Calu3 (cell line): ENCODE measurements at regions not wholly inside any gene's neighbourhood (a gene's known extent, or its start where the extent isn't known, plus 50 kb on each side); places are given as distances from the start of the nearest gene placed in this dataset.
"Not testable (repeated sequence)": the region's sequence is repeated elsewhere in the genome, so short reads cannot be mapped to it uniquely, and the experiment has no call there.

Experiments used
- BruUV-seq: library from RNA; stranded (reverse); fragments of 400-500 nt; replicated peaks from 2 replicates; lab custom pipeline; 2021; lab: Mats Ljungman, UMichigan
- CTCF ChIA-PET: fragments of 300-600 bp; sonication (Branson Sonifier 250); formaldehyde crosslinking; loops from one replicate; lab custom pipeline; 2022; ENCODE audit warnings: antibody characterized with exemption; lab: Charles Lee
- DNase-seq: peaks from one replicate; pipeline ENCODE4 v3.0.0; 2022
- H3K27ac Mint-ChIP-seq: one replicate; pipeline ENCODE4 v1.8.0; 2022; ENCODE audit warnings: mixed read lengths; ENCODE audit not compliant: unreplicated experiment
- H3K27me3 Mint-ChIP-seq: one replicate; pipeline ENCODE4 v1.8.0; 2022; ENCODE audit warnings: mixed read lengths; ENCODE audit not compliant: unreplicated experiment
- H3K36me3 Mint-ChIP-seq: one replicate; pipeline ENCODE4 v1.8.0; 2022; ENCODE audit warnings: mild to moderate bottlenecking, moderate library complexity, mixed read lengths; ENCODE audit not compliant: insufficient read depth, unreplicated experiment
- H3K4me1 Mint-ChIP-seq: one replicate; pipeline ENCODE4 v1.8.0; 2022; ENCODE audit warnings: mild to moderate bottlenecking, low read depth, mixed read lengths; ENCODE audit not compliant: unreplicated experiment
- H3K4me3 Mint-ChIP-seq: one replicate; pipeline ENCODE4 v1.8.0; 2022; ENCODE audit warnings: mild to moderate bottlenecking, low read depth, moderate library complexity, mixed read lengths; ENCODE audit not compliant: unreplicated experiment
- H3K9me3 Mint-ChIP-seq: one replicate; pipeline ENCODE4 v1.8.0; 2022; ENCODE audit warnings: low read depth, mixed read lengths; ENCODE audit not compliant: unreplicated experiment
- CTCF ChIP-seq: fragments of 200-600 bp; IDR thresholded peaks from one replicate; pipeline ENCODE4 v1.8.0; 2022; ENCODE audit warnings: antibody characterized with exemption; ENCODE audit not compliant: unreplicated experiment
- intact Hi-C: fragments of 100-400 bp; cut with micrococcal nuclease; formaldehyde crosslinking; loops from one replicate; pipeline ENCODE4 v1.10.0; 2022; ENCODE audit not compliant: unreplicated experiment

DNA sequence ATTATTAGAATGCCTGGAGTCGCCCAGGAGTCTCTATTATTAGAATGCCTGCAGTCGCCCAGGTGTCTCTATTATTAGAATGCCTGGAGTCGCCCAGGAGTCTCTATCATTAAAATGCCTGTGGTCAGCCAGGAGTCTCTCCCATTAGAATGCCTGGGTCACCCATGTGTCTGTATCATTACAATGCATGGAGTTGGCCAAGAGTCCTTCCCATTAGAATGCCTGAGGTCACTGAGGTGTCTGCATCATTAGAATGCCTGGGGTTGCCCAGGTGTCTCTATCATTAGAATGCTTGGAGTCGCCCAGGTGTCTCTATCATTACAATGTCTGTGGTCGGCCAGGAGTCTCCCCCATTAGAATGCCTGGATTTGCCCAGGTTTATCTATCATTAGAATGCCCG, 66.9 kb downstream of the RNF187 start:
- no peak overlapping the region for H3K27ac Mint-ChIP-seq
- H3K27me3 Mint-ChIP-seq: peaks cover 47% of the 10 kb centered on the region
- CTCF ChIA-PET: no interaction called here
- intact Hi-C loops: no loop called here
- BruUV-seq: no TSS peak
- H3K9me3 Mint-ChIP-seq: peaks cover 7% of the 10 kb centered on the region
- no peak for DNase-seq
- no peaks in the 10 kb centered on the region for H3K4me1 Mint-ChIP-seq
- H3K4me3 Mint-ChIP-seq: no peak overlapping the region
- TF ChIP-seq CTCF: no peak
- peaks cover 18% of the 10 kb centered on the region for H3K36me3 Mint-ChIP-seq

DNA sequence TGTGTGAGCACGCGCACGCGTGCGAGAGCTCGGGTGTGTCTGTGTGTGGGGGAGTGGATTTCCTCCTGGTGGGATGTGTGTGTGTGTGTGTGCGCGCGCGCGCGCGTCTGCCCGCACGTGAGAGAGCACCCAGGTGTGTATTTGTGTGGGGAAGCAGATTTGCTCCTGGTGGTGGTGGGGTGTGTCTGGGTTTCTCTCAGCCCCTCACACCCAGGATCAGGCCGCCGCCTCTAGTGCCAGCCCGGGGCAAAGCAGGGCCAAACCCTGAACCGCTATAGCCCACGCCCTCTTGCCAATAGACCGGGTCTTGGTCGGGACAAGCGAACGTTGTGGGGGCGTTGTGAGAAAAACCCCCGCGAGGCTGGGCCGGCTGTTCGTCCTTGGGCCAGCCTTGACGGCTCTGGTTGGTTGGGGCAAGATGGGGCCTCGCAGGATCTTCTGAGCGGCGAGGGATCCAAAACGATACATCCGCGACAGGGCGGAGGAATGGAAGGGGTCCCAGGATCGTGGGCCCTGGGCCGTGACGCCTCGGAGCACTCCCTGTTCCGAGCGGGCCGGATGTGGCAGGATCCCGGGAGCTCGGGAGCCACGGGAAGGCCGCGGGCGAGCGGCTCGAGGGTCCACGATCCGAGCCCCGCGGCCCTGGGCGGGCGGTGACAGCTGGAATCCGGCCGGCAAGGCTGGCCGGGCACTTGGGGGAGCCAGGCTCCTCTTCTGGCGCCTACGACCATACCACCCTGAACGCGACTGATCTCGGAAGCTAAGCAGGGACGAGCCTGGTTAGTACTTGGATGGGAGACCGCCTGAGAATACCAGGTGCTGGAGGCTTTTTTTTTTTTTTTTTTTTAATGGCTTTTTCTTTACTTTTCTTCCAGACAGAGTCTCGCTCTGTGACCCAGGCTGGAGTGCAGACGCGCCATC, 68.2 kb downstream of the RNF187 start:
- CTCF ChIA-PET: interaction anchor here (0.6 kb wide), 1 partner anchor 308 kb away, joined by 3 read pairs; no protein-coding TSS in a partner anchor
- no TSS peak for BruUV-seq
- Mint-ChIP-seq H3K4me3 (no peak overlapping the region), H3K4me1 (no peaks in the 10 kb centered on the region), H3K27ac (no peak overlapping the region), H3K9me3 (peaks cover 7% of the 10 kb centered on the region), H3K36me3 (peaks cover 18% of the 10 kb centered on the region), H3K27me3 (peaks cover 35% of the 10 kb centered on the region)
- intact Hi-C loops: no loop called here
- TF ChIP-seq CTCF: no peak
- no peak for DNase-seq

DNA sequence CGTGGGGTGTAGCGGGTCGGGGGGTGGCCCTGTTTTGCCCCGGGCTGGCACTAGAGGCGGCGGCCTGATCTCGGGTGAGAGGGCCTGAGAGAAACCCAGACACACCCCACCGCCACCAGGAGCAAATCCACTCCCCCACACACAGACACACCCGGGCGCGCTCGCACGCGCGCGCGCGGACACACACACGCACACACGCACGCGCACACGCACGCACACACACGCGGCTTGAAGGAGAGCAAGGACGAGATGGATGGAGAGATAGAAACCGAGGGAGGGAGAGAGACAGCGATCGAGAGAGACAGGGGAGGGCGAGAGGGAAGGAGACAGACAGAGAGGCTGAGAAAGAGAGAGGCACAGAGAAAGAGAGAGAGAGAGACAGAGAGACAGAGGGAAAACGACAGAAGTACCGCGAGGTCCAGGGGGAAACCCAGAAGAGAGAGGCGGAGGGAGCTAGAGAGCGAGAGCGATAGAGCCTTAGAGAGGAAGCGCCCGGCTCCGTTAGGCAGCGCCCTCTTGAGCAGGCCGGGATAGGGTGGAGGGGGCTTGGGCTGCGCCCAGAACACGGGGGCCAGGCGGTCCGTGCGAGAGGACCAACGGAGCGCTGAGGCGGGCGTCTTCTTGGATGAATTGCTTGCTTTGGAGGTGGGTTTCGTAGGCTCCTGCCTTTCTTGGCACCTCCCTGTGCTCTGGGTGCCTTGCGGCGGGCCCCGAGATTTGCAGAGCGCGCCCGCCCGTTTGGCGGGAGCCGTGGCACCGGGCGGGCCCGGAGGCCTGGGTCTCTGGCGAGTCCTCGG, 69.7 kb downstream of the RNF187 start:
- peak; percentile 49 for DNase-seq
- H3K9me3 Mint-ChIP-seq, H3K4me1 Mint-ChIP-seq, H3K4me3 Mint-ChIP-seq, BruUV-seq, CTCF ChIA-PET, intact Hi-C loops, H3K27ac Mint-ChIP-seq: not testable (repeated sequence)
- Mint-ChIP-seq H3K27me3 (peaks cover 20% of the 10 kb centered on the region), H3K36me3 (peaks cover 18% of the 10 kb centered on the region)
